Gastrocnemius medialis (tissue), 4 donors: ENCODE measurements at regions not wholly inside any gene's neighbourhood (a gene's known extent, or its start where the extent isn't known, plus 50 kb on each side); places are given as distances from the start of the nearest gene placed in this dataset.

Source experiments
- CTCF ChIP-seq, 5 experiments: fragments of 450-650 bp in 3 of 5; fragments of 200-600 bp in 2 of 5; sonication (generic) in 2 of 5; IDR thresholded peaks in 4 of 5; conservative IDR thresholded peaks in 1 of 5; 1 replicate in 4 of 5; 2 replicates in 1 of 5; pipeline ENCODE4 v1.5.1; 2016 to 2019; ENCODE audit warnings: antibody characterized with exemption in 5 of 5, mild to moderate bottlenecking in 3 of 5, moderate library complexity in 3 of 5
- POLR2A ChIP-seq, 2 donors: fragments of 450-650 bp; IDR thresholded peaks; one replicate each; pipeline ENCODE4 v1.6.1; 2017; ENCODE audit warnings: antibody characterized with exemption in 2 of 2, mild to moderate bottlenecking in 2 of 2, moderate library complexity in 2 of 2

DNA sequence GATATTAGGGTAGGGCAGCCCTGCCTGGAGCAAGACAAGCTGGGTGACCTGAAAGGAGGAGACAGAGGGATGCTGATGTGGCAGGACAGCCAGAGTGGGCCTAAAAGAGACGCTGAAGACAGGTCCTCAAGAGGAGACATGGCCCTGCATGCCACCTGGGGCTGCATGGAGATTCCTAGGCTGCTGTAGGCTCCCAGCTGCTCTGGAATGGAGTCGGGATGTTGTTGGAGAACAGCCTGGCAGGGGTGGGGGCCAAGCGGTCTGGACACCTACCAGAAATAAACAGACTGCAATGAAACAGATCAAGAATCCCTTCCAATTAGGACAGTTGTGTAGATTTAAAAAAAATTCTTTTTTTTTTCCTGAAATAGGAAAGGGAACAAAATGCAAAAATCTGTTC lies 97.8 kb upstream of the NPAS2 start:
- TF ChIP-seq CTCF (IDR thresholded peaks at IDR 0.05 in 4 of 5, conservative IDR thresholded peaks at IDR 0.05 in 1 of 5), result no peak
- no peak for TF ChIP-seq POLR2A (IDR thresholded peaks at IDR 0.05)
